Ascending aorta (tissue), 2 donors: ENCODE measurements at regions not wholly inside any gene's neighbourhood (a gene's known extent, or its start where the extent isn't known, plus 50 kb on each side); places are given as distances from the start of the nearest gene placed in this dataset.

ENCODE experiments used
- DNase-seq, 2 donors: peaks; one replicate each; pipeline ENCODE4 v3.0.0-alpha.2; 2019; ENCODE audit warnings: low spot score in 2 of 2
- H3K27ac ChIP-seq, 2 donors: fragments of 200-600 bp; sonication (generic); one replicate each; pipeline ENCODE4 v1.5.1; 2016 to 2017; ENCODE audit warnings: mild to moderate bottlenecking in 1 of 2
- H3K27me3 ChIP-seq: fragments of 200-600 bp; sonication (generic); one replicate; pipeline ENCODE4 v1.5.1; 2017
- H3K36me3 ChIP-seq, 2 donors: fragments of 200-600 bp; sonication (generic); one replicate each; pipeline ENCODE4 v1.5.1; 2016
- H3K4me1 ChIP-seq, 2 donors: fragments of 200-600 bp; sonication (generic); one replicate each; pipeline ENCODE4 v1.5.1; 2016 to 2017; ENCODE audit warnings: mild to moderate bottlenecking in 1 of 2
- H3K4me3 ChIP-seq, 2 donors: fragments of 200-600 bp; sonication (generic); one replicate each; pipeline ENCODE4 v1.5.1; 2016 to 2017; ENCODE audit warnings: mild to moderate bottlenecking in 1 of 2
- H3K9me3 ChIP-seq, 2 donors: fragments of 200-600 bp; sonication (generic); one replicate each; pipeline ENCODE4 v1.5.1; 2016
- CTCF ChIP-seq, 3 experiments: fragments of 200-600 bp in 2 of 3; fragments of 450-650 bp in 1 of 3; sonication (generic) in 2 of 3; IDR thresholded peaks; one replicate each; pipeline ENCODE4 v1.5.1; 2016 to 2019; ENCODE audit warnings: antibody characterized with exemption in 3 of 3, mild to moderate bottlenecking in 1 of 3, moderate library complexity in 1 of 3
- intact Hi-C: fragments of 100-400 bp; cut with DNase I; formaldehyde crosslinking; loops from one replicate; pipeline ENCODE4 v1.15.1; 2023

- no peaks in the 10 kb centered on the region for H3K36me3 ChIP-seq
- H3K27me3 ChIP-seq: no peaks in the 10 kb centered on the region
- no peaks in the 10 kb centered on the region for H3K9me3 ChIP-seq
- H3K27ac ChIP-seq: no peak overlapping the region
- no peak for TF ChIP-seq CTCF (IDR thresholded peaks at IDR 0.05)
- intact Hi-C loops: no loop called here
- peaks cover 0 to 13% of the 10 kb centered on the region in 2 donors for H3K4me1 ChIP-seq
- H3K4me3 ChIP-seq: no peak overlapping the region
- no peak for DNase-seq
Measured at GRCh38 chr16:85383836-85384832, 229.0 kb upstream of the GSE1 start.

GRCh38 chr16:85384833-85385462, 228.2 kb upstream of the GSE1 start:
- no peak for DNase-seq
- Histone ChIP-seq H3K27ac (no peak overlapping the region), H3K4me1 (peaks cover 0 to 11% of the 10 kb centered on the region in 2 donors), H3K9me3 (no peaks in the 10 kb centered on the region), H3K4me3 (no peak overlapping the region), H3K36me3 (no peaks in the 10 kb centered on the region), H3K27me3 (no peaks in the 10 kb centered on the region)
- intact Hi-C loops: no loop called here
- no peak for TF ChIP-seq CTCF (IDR thresholded peaks at IDR 0.05)

- Histone ChIP-seq H3K9me3 (no peaks in the 10 kb centered on the region), H3K27ac (no peak overlapping the region), H3K36me3 (no peaks in the 10 kb centered on the region), H3K4me1 (peaks cover 0 to 14% of the 10 kb centered on the region in 2 donors), H3K4me3 (no peak overlapping the region), H3K27me3 (no peaks in the 10 kb centered on the region)
- TF ChIP-seq CTCF (IDR thresholded peaks at IDR 0.05): no peak
- intact Hi-C loops: no loop called here
- DNase-seq: no peak
Measured at GRCh38 chr16:85385463-85386331, 227.4 kb upstream of the GSE1 start.

- DNase-seq: peak in 1 of 2 donors; percentile 6
- intact Hi-C loops: no loop called here
- H3K4me1 ChIP-seq: peaks cover 4 to 14% of the 10 kb centered on the region in 2 donors
Measured at GRCh38 chr16:85386467-85387170, 226.5 kb upstream of the GSE1 start.

More at GRCh38 chr16:85386467-85387170, 226.5 kb upstream of the GSE1 start:
- Histone ChIP-seq H3K9me3 (no peaks in the 10 kb centered on the region), H3K4me3 (no peak overlapping the region), H3K27me3 (no peaks in the 10 kb centered on the region), H3K36me3 (no peaks in the 10 kb centered on the region), H3K27ac (no peak overlapping the region)
- no peak for TF ChIP-seq CTCF (IDR thresholded peaks at IDR 0.05)
